GM19025 (cell line): ENCODE measurements at regions not wholly inside any gene's neighbourhood (a gene's known extent, or its start where the extent isn't known, plus 50 kb on each side); places are given as distances from the start of the nearest gene placed in this dataset.
A peak's percentile ranks its signal among the peaks of the same experiment; 100 is the strongest.
"Not testable (repeated sequence)": the region's sequence is repeated elsewhere in the genome, so short reads cannot be mapped to it uniquely, and the experiment has no call there.

Experiments
- ATAC-seq: cut with Tn5 transposase; IDR thresholded peaks from one replicate; pipeline ENCODE4 v1.9.1; 2021; ENCODE audit warnings: mild to moderate bottlenecking, low read depth, moderate library complexity; ENCODE audit not compliant: unreplicated experiment

- no peak for ATAC-seq
These were observed 52.2 kb upstream of the MKI67 start for GRCh38 chr10:128178302-128178958.

GRCh38 chr10:128180843-128181242 is 54.6 kb upstream of the MKI67 start:
- no peak for ATAC-seq

GRCh38 chr10:128185627-128186026 is 59.4 kb upstream of the MKI67 start:
- ATAC-seq = no peak

- ATAC-seq = no peak
These were observed 61.0 kb upstream of the MKI67 start for GRCh38 chr10:128186959-128187787.

- ATAC-seq = no peak
These were observed 61.6 kb upstream of the MKI67 start for GRCh38 chr10:128187788-128188185.

- no peak for ATAC-seq
These were observed 63.0 kb upstream of the MKI67 start for GRCh38 chr10:128189176-128189575.

GRCh38 chr10:128191847-128192246 is 65.6 kb upstream of the MKI67 start:
- ATAC-seq = no peak

- not testable (repeated sequence) for ATAC-seq
These were observed 75.6 kb upstream of the MKI67 start for GRCh38 chr10:128201826-128202225.

- no peak for ATAC-seq
These were observed 76.8 kb upstream of the MKI67 start for GRCh38 chr10:128203028-128203427.

- ATAC-seq = not testable (repeated sequence)
These were observed 79.4 kb upstream of the MKI67 start for GRCh38 chr10:128205591-128205990.

GRCh38 chr10:128206676-128207075 is 80.5 kb upstream of the MKI67 start:
- no peak for ATAC-seq

- no peak for ATAC-seq
These were observed 83.6 kb upstream of the MKI67 start for GRCh38 chr10:128209862-128210214.

- ATAC-seq = peak; percentile 42
These were observed 84.2 kb upstream of the MKI67 start for GRCh38 chr10:128210215-128211063.

- ATAC-seq = no peak
These were observed 84.9 kb upstream of the MKI67 start for GRCh38 chr10:128211064-128211504.

GRCh38 chr10:128211953-128212727 is 85.9 kb upstream of the MKI67 start:
- peak; percentile 93 for ATAC-seq

- no peak for ATAC-seq
These were observed 86.9 kb upstream of the MKI67 start for GRCh38 chr10:128213156-128213555.

- no peak for ATAC-seq
These were observed 89.5 kb upstream of the MKI67 start for GRCh38 chr10:128215733-128216132.

GRCh38 chr10:128217136-128217535 is 90.9 kb upstream of the MKI67 start:
- no peak for ATAC-seq

- ATAC-seq = no peak
These were observed 91.9 kb upstream of the MKI67 start for GRCh38 chr10:128218161-128218560.

GRCh38 chr10:128219295-128219694 is 93.1 kb upstream of the MKI67 start:
- no peak for ATAC-seq
